Mesendoderm (in vitro differentiated cells): ENCODE measurements at regions not wholly inside any gene's neighbourhood (a gene's known extent, or its start where the extent isn't known, plus 50 kb on each side); places are given as distances from the start of the nearest gene placed in this dataset.

Source experiments
- DNase-seq: peaks from one replicate; pipeline ENCODE4 v3.0.0; 2013
- H2AK5ac ChIP-seq: 2 replicates; pipeline ENCODE4 v1.6.1; 2013; ENCODE audit warnings: low read length, inconsistent platforms
- H2BK120ac ChIP-seq: 2 replicates; pipeline ENCODE4 v1.6.1; 2013; ENCODE audit warnings: low read depth, mild to moderate bottlenecking, low read length, moderate library complexity, mixed read lengths
- H2BK15ac ChIP-seq: replicated peaks from 2 replicates; pipeline ENCODE4 v1.6.1; 2013; ENCODE audit warnings: low read depth, mild to moderate bottlenecking, moderate library complexity
- H2BK5ac ChIP-seq: 2 replicates; pipeline ENCODE4 v1.6.1; 2013; ENCODE audit warnings: low read length, inconsistent platforms
- H3K18ac ChIP-seq: 2 replicates; pipeline ENCODE4 v1.6.1; 2013; ENCODE audit warnings: mild to moderate bottlenecking, low read length, mixed read lengths
- H3K23ac ChIP-seq: one replicate; pipeline ENCODE4 v1.6.1; 2013; ENCODE audit warnings: low read length
- H3K27ac ChIP-seq: 2 replicates; pipeline ENCODE4 v1.5.1; 2013; ENCODE audit warnings: low read depth, mild to moderate bottlenecking, inconsistent platforms, low read length, moderate library complexity
- H3K27me3 ChIP-seq: 2 replicates; pipeline ENCODE4 v1.6.1; 2013; ENCODE audit warnings: low read length, control low read depth, mild to moderate bottlenecking, inconsistent platforms; ENCODE audit not compliant: insufficient read depth, poor library complexity
- H3K36me3 ChIP-seq: 2 replicates; pipeline ENCODE4 v1.6.1; 2013; ENCODE audit warnings: low read length, inconsistent platforms; ENCODE audit not compliant: control insufficient read depth, insufficient read depth
- H3K4ac ChIP-seq: one replicate; pipeline ENCODE4 v1.6.1; 2013; ENCODE audit warnings: low read depth, mild to moderate bottlenecking, low read length, moderate library complexity
- H3K4me1 ChIP-seq: 2 replicates; pipeline ENCODE4 v1.6.1; 2013; ENCODE audit warnings: low read depth, low read length, inconsistent platforms; ENCODE audit not compliant: control insufficient read depth
- H3K4me2 ChIP-seq: 2 replicates; pipeline ENCODE4 v1.6.1; 2013; ENCODE audit warnings: low read length
- H3K4me3 ChIP-seq: 2 replicates; pipeline ENCODE4 v1.5.1; 2013; ENCODE audit warnings: mild to moderate bottlenecking, low read length
- H3K56ac ChIP-seq: one replicate; pipeline ENCODE4 v1.6.1; 2013; ENCODE audit warnings: low read length
- H3K79me1 ChIP-seq: 2 replicates; pipeline ENCODE4 v1.6.1; 2013; ENCODE audit warnings: low read length, inconsistent platforms
- H3K79me2 ChIP-seq: 2 replicates; pipeline ENCODE4 v1.6.1; 2013; ENCODE audit warnings: mild to moderate bottlenecking, low read length; ENCODE audit not compliant: control insufficient read depth, insufficient read depth
- H3K9ac ChIP-seq: 2 replicates; pipeline ENCODE4 v1.6.1; 2013; ENCODE audit warnings: low read length, inconsistent platforms
- H4K5ac ChIP-seq: one replicate; pipeline ENCODE4 v1.6.1; 2013; ENCODE audit warnings: low read length
- H4K8ac ChIP-seq: one replicate; pipeline ENCODE4 v1.6.1; 2013; ENCODE audit warnings: low read depth, mild to moderate bottlenecking, control low read depth, low read length, moderate library complexity
- WGBS: extraction: QIAGEN DNeasy Blood & Tissue Kit; methylation state at CpG from one replicate; pipeline ENCODE4 v1.1.7; 2013; ENCODE audit warnings: low lambda C conversion rate, missing lambda C conversion rate; ENCODE audit not compliant: insufficient coverage; ENCODE audit errors: extremely low coverage; 5-methylcytosine and 5-hydroxymethylcytosine counted together

DNA sequence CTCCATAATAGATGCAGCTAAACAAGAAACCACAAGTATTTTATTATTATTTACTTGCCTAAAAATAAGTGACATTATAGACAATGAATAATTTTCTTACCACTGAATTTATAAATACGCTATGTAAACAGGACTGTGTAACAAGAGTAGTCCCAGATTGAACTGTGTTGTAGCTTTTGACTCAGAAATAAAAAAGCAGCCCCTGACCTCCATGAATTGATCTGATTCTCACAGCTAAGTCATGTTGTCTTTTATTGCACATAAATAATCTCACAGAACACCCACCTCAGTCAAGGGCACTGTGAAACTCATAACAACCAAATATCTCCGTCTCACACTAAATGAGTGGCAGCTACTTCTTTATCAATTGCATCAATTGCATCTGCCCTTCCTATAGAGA, 171.6 kb downstream of the TMX3 start:
- no peaks in the 10 kb centered on the region for H3K27me3 ChIP-seq
- no peak overlapping the region for H2AK5ac ChIP-seq
- H3K4ac ChIP-seq, result no peak overlapping the region
- no peak overlapping the region for H3K4me2 ChIP-seq
- no peak for DNase-seq
- no peak overlapping the region for H3K9ac ChIP-seq
- H2BK15ac ChIP-seq, result no peak overlapping the region
- no CpG with 5 or more reads among the region's 2 CpGs for whole genome bisulfite sequencing
- no peak overlapping the region for H3K18ac ChIP-seq
- no peak overlapping the region for H4K5ac ChIP-seq
- H3K36me3 ChIP-seq, result no peaks in the 10 kb centered on the region
- H3K23ac ChIP-seq, result no peak overlapping the region
- no peak overlapping the region for H3K4me3 ChIP-seq
- H3K79me2 ChIP-seq, result no peaks in the 10 kb centered on the region
- no peak overlapping the region for H3K56ac ChIP-seq
- H2BK5ac ChIP-seq, result no peak overlapping the region
- H3K27ac ChIP-seq, result no peak overlapping the region
- H3K79me1 ChIP-seq, result no peaks in the 10 kb centered on the region
- no peak overlapping the region for H4K8ac ChIP-seq
- no peaks in the 10 kb centered on the region for H3K4me1 ChIP-seq
- H2BK120ac ChIP-seq, result no peak overlapping the region

DNA sequence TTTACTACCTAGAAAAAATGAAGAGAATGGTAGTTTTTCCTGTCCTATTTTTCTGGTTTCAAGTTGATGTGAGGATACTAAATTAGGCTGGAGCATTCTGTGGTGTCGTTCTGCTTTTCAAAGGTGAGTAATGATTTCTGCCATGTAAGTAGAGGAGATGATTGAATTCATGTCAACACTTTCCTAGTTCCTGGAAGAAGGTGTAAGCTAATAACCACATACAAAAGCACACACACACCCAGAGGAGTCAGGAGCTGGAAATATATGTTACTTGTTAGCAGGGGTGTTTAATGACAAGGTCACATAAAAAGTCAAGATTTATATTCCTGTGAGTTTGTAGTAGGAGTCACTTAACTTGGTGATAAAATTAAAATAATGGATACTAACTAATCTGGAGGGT, 172.1 kb downstream of the TMX3 start:
- Histone ChIP-seq H3K27ac (no peak overlapping the region), H3K4me2 (no peak overlapping the region), H3K4me1 (no peaks in the 10 kb centered on the region), H3K18ac (no peak overlapping the region), H3K23ac (no peak overlapping the region), H3K36me3 (no peaks in the 10 kb centered on the region), H2AK5ac (no peak overlapping the region), H3K56ac (no peak overlapping the region), H3K79me1 (no peaks in the 10 kb centered on the region), H3K79me2 (no peaks in the 10 kb centered on the region), H3K9ac (no peak overlapping the region), H2BK120ac (no peak overlapping the region), H4K8ac (no peak overlapping the region), H4K5ac (no peak overlapping the region), H2BK15ac (no peak overlapping the region), H3K4me3 (no peak overlapping the region), H3K4ac (no peak overlapping the region), H3K27me3 (no peaks in the 10 kb centered on the region), H2BK5ac (no peak overlapping the region)
- no peak for DNase-seq
- WGBS, result no CpG with 5 or more reads among the region's 1 CpG

DNA sequence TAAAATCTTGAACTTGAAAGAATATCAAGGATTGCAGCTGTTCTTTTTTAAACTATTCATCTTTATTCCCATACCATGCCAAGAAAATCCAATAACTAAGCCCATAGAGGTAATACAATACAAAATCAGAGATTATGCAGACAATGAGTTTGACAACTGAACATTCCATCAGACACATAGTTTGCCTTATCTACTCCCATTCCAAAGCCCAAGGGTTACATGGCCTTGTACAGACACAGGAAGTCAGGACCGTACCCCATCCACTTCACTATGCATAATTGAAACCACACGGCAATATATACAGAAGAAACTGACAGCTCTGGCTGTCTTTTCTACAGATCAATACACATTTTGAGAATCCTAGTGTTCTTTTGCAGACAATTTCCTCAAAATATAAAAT, 181.3 kb downstream of the TMX3 start:
- no peak overlapping the region for H4K5ac ChIP-seq
- no peak overlapping the region for H3K9ac ChIP-seq
- H3K4me2 ChIP-seq, result no peak overlapping the region
- H2BK5ac ChIP-seq, result no peak overlapping the region
- H3K4me3 ChIP-seq, result no peak overlapping the region
- no peak overlapping the region for H3K27ac ChIP-seq
- no peak overlapping the region for H3K18ac ChIP-seq
- no CpG with 5 or more reads among the region's 2 CpGs for WGBS
- H3K27me3 ChIP-seq, result no peaks in the 10 kb centered on the region
- H3K4me1 ChIP-seq, result no peaks in the 10 kb centered on the region
- H3K79me1 ChIP-seq, result no peaks in the 10 kb centered on the region
- H2BK15ac ChIP-seq, result no peak overlapping the region
- H3K23ac ChIP-seq, result no peak overlapping the region
- no peak overlapping the region for H2AK5ac ChIP-seq
- no peaks in the 10 kb centered on the region for H3K36me3 ChIP-seq
- no peak for DNase-seq
- H3K79me2 ChIP-seq, result no peaks in the 10 kb centered on the region
- H3K4ac ChIP-seq, result no peak overlapping the region
- no peak overlapping the region for H3K56ac ChIP-seq
- no peak overlapping the region for H2BK120ac ChIP-seq
- no peak overlapping the region for H4K8ac ChIP-seq

DNA sequence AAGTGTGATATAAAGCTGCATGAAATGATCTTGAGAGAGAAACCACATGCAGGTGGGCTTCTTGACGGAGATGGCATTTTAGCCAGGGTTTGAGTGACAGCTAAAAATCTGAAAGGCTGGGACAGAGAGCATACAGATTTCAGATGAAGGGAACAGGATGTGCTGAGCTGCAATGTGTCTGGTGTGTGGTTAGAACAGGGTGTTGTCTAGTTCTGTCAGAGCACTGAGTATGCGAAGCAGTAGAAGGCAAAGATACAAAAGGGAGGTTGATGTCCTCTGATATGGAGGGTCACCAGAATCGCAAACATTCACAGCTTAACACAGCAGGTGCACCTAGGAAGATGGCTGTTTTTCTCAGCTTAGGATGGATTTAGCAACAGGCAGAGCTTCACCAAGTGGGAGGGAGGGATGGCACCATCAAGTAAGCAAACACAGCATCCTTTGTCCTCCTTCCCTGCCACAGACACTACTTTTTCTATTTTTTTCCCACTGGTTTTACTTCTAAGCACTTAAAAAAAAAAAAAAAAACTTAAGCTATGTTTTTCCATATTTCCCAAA, 182.5 kb downstream of the TMX3 start:
- no peaks in the 10 kb centered on the region for H3K27me3 ChIP-seq
- no peak overlapping the region for H4K5ac ChIP-seq
- H3K23ac ChIP-seq, result no peak overlapping the region
- no peaks in the 10 kb centered on the region for H3K4me1 ChIP-seq
- no CpG with 5 or more reads among the region's 3 CpGs for WGBS
- H3K4ac ChIP-seq, result no peak overlapping the region
- H2BK5ac ChIP-seq, result no peak overlapping the region
- no peaks in the 10 kb centered on the region for H3K79me2 ChIP-seq
- H3K27ac ChIP-seq, result no peak overlapping the region
- H2AK5ac ChIP-seq, result no peak overlapping the region
- no peaks in the 10 kb centered on the region for H3K79me1 ChIP-seq
- no peaks in the 10 kb centered on the region for H3K36me3 ChIP-seq
- no peak overlapping the region for H3K18ac ChIP-seq
- no peak overlapping the region for H3K56ac ChIP-seq
- H4K8ac ChIP-seq, result no peak overlapping the region
- H2BK15ac ChIP-seq, result no peak overlapping the region
- no peak for DNase-seq
- no peak overlapping the region for H3K9ac ChIP-seq
- no peak overlapping the region for H3K4me2 ChIP-seq
- H2BK120ac ChIP-seq, result no peak overlapping the region
- H3K4me3 ChIP-seq, result no peak overlapping the region

DNA sequence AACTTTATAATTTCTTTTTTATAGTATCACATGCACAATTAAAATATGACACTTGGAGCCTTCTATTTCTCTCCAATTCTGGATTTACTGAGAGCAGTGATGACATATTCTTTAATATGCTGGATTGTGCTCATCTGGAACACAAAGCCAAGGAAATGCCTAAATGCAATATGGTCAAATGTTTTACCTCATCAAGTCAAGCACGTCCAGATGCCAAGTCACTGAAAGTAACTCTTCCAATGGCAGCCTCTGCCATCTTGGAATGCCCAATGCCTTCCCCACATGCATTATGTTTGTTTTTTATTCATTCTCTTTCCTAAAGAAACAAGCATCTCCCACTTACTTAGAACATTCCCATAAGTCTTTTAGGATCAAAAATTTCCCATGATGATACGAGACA, 189.8 kb downstream of the TMX3 start:
- H2BK5ac ChIP-seq, result no peak overlapping the region

DNA sequence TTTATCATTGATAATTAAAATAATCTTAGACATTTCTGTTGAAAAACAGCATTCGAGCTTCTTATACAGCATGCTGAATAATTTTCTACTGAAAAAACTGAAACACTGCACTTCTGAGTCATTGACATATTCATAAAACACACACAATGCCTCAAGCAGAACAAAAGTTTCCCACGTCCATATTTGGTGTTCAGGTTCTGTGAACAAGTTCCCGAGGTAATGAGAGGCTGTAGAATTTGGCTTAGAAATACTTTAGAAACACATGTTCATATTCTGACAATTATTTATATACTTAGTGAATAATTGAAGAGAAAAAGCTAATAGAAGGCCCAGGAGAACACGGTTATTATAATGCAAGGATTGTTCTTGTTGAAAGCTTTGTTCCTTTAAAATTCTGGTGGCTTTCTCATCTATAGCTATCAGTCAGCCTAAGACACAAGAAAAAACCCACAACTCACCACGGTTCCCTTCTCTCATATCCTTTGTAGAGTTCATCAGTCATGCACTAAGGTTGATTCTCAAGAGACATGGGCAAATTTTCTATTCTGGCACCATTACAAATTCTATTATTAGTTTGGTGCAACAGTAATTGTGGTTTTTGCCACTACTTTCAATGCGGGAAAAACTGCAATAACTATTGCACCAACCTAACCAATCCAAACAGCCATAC, 194.4 kb downstream of the TMX3 start:
- Histone ChIP-seq H3K23ac (no peak overlapping the region), H3K27ac (no peak overlapping the region)

More for the DNA sequence above, 189.8 kb downstream of the TMX3 start:
- H3K56ac ChIP-seq, result no peak overlapping the region
- H4K8ac ChIP-seq, result no peak overlapping the region
- no CpG with 5 or more reads among the region's 2 CpGs for WGBS
- H3K36me3 ChIP-seq, result no peaks in the 10 kb centered on the region
- no peak overlapping the region for H2BK15ac ChIP-seq
- H3K4me1 ChIP-seq, result no peaks in the 10 kb centered on the region
- H2AK5ac ChIP-seq, result no peak overlapping the region
- H3K79me1 ChIP-seq, result no peaks in the 10 kb centered on the region
- H3K23ac ChIP-seq, result no peak overlapping the region
- H3K9ac ChIP-seq, result no peak overlapping the region
- no peak overlapping the region for H4K5ac ChIP-seq
- no peak overlapping the region for H3K18ac ChIP-seq
- DNase-seq, result no peak
- H3K4ac ChIP-seq, result no peak overlapping the region
- H3K4me3 ChIP-seq, result no peak overlapping the region
- no peak overlapping the region for H3K27ac ChIP-seq
- no peaks in the 10 kb centered on the region for H3K79me2 ChIP-seq
- H3K27me3 ChIP-seq, result no peaks in the 10 kb centered on the region
- H2BK120ac ChIP-seq, result no peak overlapping the region
- no peak overlapping the region for H3K4me2 ChIP-seq

More for the DNA sequence above, 194.4 kb downstream of the TMX3 start:
- Histone ChIP-seq H3K79me1 (no peaks in the 10 kb centered on the region), H3K4ac (no peak overlapping the region), H4K8ac (no peak overlapping the region), H3K79me2 (no peaks in the 10 kb centered on the region), H2BK15ac (no peak overlapping the region), H3K18ac (no peak overlapping the region), H3K4me3 (no peak overlapping the region), H3K56ac (no peak overlapping the region), H3K4me1 (no peaks in the 10 kb centered on the region), H2BK5ac (no peak overlapping the region), H3K36me3 (no peaks in the 10 kb centered on the region), H2BK120ac (no peak overlapping the region), H2AK5ac (no peak overlapping the region), H3K9ac (no peak overlapping the region), H3K4me2 (no peak overlapping the region), H4K5ac (no peak overlapping the region), H3K27me3 (no peaks in the 10 kb centered on the region)
- no CpG with 5 or more reads among the region's 6 CpGs for WGBS
- DNase-seq, result no peak
